ENCODE measurements at regions not wholly inside any gene's neighbourhood (a gene's known extent, or its start where the extent isn't known, plus 50 kb on each side); places are given as distances from the start of the nearest gene placed in this dataset.

DNA sequence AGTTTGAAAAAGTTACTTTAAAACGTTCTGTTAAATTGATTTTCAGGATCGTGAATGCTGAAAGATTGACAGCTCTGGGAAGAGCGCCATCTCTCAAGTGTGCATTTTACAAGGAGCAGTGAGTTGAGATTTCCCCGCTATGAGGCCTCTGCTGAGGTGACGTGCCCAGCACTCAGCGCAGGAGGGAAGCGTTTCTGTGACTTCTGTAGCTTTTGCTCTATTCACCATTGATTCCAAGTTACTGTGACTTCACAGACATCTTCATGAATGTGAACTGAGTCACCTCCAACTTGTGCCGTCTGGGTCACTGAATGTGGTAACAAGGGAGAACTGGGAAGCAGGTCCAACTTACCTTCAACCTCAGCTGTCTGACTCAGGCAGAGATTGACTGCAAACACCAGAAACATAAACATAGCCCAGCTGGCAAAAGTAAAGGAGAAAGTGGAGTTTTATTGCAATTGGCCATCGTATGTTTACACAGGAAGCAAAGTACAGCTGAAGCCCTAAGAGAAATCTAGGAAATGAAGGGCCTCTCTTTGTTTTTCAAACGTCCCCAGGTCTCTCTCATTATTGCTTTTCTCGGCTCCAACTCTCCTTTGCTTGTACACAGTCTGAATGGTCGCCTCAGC, 428.8 kb upstream of the CLINT1 start:
- TF ChIP-seq EZH2 (IDR thresholded peaks at IDR 0.05; ENCODE audit: borderline replicate concordance) (no peak), CTCF (IDR thresholded peaks at IDR 0.05; ENCODE audit: poor library complexity) (no peak)
